HEK293T (cell line): ENCODE measurements at regions not wholly inside any gene's neighbourhood (a gene's known extent, or its start where the extent isn't known, plus 50 kb on each side); places are given as distances from the start of the nearest gene placed in this dataset.

ENCODE experiments used
- ARNT ChIP-seq: fragments of 450-650 bp; IDR thresholded peaks from 2 replicates; pipeline ENCODE4 v1.6.1; 2017; ENCODE audit warnings: mild to moderate bottlenecking
- BHLHE40 ChIP-seq: fragments of 450-650 bp; IDR thresholded peaks from 2 replicates; pipeline ENCODE4 v1.6.1; 2016; ENCODE audit warnings: mild to moderate bottlenecking, moderate library complexity, borderline replicate concordance
- FOXA1 ChIP-seq: fragments of 450-650 bp; IDR thresholded peaks from 2 replicates; pipeline ENCODE4 v1.6.1; 2016; ENCODE audit warnings: mild to moderate bottlenecking
- FOXK2 ChIP-seq: fragments of 450-650 bp; IDR thresholded peaks from 2 replicates; pipeline ENCODE4 v1.6.1; 2016; ENCODE audit warnings: mild to moderate bottlenecking
- FOXM1 ChIP-seq: fragments of 450-650 bp; IDR thresholded peaks from 2 replicates; pipeline ENCODE4 v1.6.1; 2017; ENCODE audit warnings: mild to moderate bottlenecking, borderline replicate concordance
- HDGF ChIP-seq: fragments of 450-650 bp; IDR thresholded peaks from 2 replicates; pipeline ENCODE4 v1.6.1; 2017; ENCODE audit warnings: antibody characterized with exemption, borderline replicate concordance
- L3MBTL2 ChIP-seq: fragments of 450-650 bp; conservative IDR thresholded peaks from 2 replicates; pipeline ENCODE4 v1.6.1; 2016; ENCODE audit warnings: mild to moderate bottlenecking
- NFRKB ChIP-seq: fragments of 450-650 bp; IDR thresholded peaks from 2 replicates; pipeline ENCODE4 v1.6.1; 2016; ENCODE audit warnings: mild to moderate bottlenecking, moderate library complexity
- PKNOX1 ChIP-seq: fragments of 450-650 bp; IDR thresholded peaks from 2 replicates; pipeline ENCODE4 v1.6.1; 2016
- SP1 ChIP-seq: fragments of 450-650 bp; IDR thresholded peaks from 2 replicates; pipeline ENCODE4 v1.6.1; 2017
- SUZ12 ChIP-seq: fragments of 450-650 bp; IDR thresholded peaks from 2 replicates; pipeline ENCODE4 v1.6.1; 2016; ENCODE audit warnings: mild to moderate bottlenecking
- TARDBP ChIP-seq: fragments of 450-650 bp; IDR thresholded peaks from 2 replicates; pipeline ENCODE4 v1.6.1; 2016
- ZNF384 ChIP-seq: fragments of 450-650 bp; IDR thresholded peaks from 2 replicates; pipeline ENCODE4 v1.6.1; 2016

GRCh38 chr14:58912799-58913432, 275.2 kb downstream of the DACT1 start:
- TF ChIP-seq SP1 (no peak), HDGF (no peak), FOXA1 (no peak), NFRKB (no peak), L3MBTL2 (no peak), FOXK2 (no peak), FOXM1 (no peak), BHLHE40 (no peak), TARDBP (no peak), PKNOX1 (no peak), ARNT (no peak), ZNF384 (no peak), SUZ12 (no peak)
